ENCODE measurements at regions not wholly inside any gene's neighbourhood (a gene's known extent, or its start where the extent isn't known, plus 50 kb on each side); places are given as distances from the start of the nearest gene placed in this dataset.

DNA sequence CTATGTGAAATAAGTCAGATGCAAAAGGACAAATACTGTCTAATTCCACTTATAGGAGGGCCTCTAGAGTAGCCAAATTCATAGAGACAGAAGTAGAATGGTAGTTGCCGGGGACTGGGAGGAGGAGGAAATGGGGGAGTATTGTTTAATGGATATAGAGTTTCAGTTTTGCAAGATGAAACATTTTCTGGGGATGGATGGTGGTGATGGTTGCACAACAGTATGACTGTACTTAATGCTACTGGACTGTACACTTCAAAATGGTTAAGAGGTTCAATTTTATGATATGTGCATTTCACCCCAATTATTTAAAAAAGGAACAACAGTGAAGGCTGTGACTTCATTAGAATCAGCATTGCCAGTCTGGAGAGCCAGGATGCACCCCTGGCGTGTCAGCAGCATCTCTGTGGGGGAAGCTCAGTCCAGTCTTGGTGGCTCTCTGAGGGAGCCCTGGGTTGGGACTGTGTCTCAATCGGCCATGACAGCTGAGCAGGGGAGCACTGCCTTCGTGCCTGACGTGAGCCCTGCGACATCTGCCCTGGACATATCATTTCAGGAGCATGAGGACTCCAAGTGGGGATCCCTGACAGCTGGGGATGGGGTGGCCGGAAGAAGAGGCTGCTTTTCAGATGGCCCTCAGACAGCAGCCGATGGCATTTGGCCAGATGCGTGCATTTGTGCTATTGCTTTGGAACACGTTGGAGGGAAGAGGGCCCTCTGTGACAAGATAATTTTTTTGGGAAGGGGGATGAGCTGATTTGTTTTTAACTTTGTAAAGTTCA lies 130.8 kb upstream of the STC2 start (continued):
- TF ChIP-seq, protein P1, sequence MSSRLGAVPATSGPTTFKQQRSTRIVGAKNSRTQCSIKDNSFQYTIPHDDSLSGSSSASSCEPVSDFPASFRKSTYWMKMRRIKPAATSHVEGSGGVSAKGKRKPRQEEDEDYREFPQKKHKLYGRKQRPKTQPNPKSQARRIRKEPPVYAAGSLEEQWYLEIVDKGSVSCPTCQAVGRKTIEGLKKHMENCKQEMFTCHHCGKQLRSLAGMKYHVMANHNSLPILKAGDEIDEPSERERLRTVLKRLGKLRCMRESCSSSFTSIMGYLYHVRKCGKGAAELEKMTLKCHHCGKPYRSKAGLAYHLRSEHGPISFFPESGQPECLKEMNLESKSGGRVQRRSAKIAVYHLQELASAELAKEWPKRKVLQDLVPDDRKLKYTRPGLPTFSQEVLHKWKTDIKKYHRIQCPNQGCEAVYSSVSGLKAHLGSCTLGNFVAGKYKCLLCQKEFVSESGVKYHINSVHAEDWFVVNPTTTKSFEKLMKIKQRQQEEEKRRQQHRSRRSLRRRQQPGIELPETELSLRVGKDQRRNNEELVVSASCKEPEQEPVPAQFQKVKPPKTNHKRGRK (CRISPR knock-in tag; IDR thresholded peaks at IDR 0.05; ENCODE audit: borderline replicate concordance) = no peak
- TF ChIP-seq GABPB1 (CRISPR knock-in tag; IDR thresholded peaks at IDR 0.05) (no peak), ELF4 (CRISPR knock-in tag; IDR thresholded peaks at IDR 0.05; ENCODE audit: low read depth) (no peak), FOXJ3 (CRISPR knock-in tag; IDR thresholded peaks at IDR 0.05; ENCODE audit: borderline replicate concordance) (no peak)

DNA sequence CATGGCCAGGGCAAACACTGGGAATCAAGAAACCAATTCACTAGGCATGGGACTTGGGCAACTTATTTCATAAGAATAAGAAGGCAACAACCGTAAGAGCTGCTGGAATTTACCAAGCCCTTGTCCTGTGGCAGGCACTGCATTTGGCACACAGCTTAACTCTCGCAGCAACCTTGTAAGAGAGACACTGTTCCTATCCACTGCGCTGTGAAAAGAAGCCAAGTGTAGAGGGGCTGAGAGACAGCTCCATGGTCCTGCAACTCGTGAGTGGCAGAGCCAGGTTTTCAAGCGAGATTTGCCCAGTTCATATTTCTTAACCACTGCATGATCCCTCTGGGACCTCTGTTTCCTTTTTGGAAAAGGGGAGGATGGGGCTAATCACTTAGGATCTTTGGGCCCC lies 129.3 kb upstream of the STC2 start:
- Mint-ChIP-seq H3K36me3 (no peaks in the 10 kb centered on the region), H3K4me3 (no peak overlapping the region), H3K27me3 (ENCODE audit: low read depth) (peaks cover 12% of the 10 kb centered on the region), H3K4me1 (peaks cover 3% of the 10 kb centered on the region; the same call in 1 of the 2 replicates), H3K9me3 (no peaks in the 10 kb centered on the region), H3K27ac (no peak overlapping the region)
- ChIA-PET POLR2A (no interaction called here), CTCF (no interaction called here)
- ATAC-seq = no peak
- TF ChIP-seq TEAD1 (CRISPR knock-in tag; IDR thresholded peaks at IDR 0.05) (no peak), TEAD4 (CRISPR knock-in tag; IDR thresholded peaks at IDR 0.05) (no peak)
- TF ChIP-seq, protein P2, sequence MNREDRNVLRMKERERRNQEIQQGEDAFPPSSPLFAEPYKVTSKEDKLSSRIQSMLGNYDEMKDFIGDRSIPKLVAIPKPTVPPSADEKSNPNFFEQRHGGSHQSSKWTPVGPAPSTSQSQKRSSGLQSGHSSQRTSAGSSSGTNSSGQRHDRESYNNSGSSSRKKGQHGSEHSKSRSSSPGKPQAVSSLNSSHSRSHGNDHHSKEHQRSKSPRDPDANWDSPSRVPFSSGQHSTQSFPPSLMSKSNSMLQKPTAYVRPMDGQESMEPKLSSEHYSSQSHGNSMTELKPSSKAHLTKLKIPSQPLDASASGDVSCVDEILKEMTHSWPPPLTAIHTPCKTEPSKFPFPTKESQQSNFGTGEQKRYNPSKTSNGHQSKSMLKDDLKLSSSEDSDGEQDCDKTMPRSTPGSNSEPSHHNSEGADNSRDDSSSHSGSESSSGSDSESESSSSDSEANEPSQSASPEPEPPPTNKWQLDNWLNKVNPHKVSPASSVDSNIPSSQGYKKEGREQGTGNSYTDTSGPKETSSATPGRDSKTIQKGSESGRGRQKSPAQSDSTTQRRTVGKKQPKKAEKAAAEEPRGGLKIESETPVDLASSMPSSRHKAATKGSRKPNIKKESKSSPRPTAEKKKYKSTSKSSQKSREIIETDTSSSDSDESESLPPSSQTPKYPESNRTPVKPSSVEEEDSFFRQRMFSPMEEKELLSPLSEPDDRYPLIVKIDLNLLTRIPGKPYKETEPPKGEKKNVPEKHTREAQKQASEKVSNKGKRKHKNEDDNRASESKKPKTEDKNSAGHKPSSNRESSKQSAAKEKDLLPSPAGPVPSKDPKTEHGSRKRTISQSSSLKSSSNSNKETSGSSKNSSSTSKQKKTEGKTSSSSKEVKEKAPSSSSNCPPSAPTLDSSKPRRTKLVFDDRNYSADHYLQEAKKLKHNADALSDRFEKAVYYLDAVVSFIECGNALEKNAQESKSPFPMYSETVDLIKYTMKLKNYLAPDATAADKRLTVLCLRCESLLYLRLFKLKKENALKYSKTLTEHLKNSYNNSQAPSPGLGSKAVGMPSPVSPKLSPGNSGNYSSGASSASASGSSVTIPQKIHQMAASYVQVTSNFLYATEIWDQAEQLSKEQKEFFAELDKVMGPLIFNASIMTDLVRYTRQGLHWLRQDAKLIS (CRISPR knock-in tag; IDR thresholded peaks at IDR 0.05; ENCODE audit: borderline replicate concordance) = no peak
- no peak for DNase-seq (ENCODE audit: low spot score)

DNA sequence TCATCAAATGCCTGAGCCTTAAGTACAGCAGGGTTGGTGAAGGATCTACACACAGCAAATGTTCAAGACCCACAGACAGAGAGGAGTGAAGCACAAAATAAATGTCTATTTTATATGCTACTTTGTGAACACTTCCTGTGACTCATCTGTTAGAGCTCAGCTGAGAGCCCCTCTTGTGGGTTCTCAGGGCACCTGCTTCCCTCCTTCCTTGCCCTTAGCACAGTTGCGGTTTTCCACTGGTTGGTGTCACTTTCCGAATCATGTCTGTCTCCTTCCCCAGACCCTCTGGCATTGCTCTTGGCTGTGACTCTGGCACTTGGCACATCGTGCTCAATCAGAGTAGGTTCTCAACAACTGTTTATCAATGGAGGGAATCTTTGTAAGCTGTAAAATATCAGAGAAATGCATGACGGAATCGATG lies 128.5 kb upstream of the STC2 start:
- TF ChIP-seq ZNF263 (CRISPR knock-in tag; IDR thresholded peaks at IDR 0.05; ENCODE audit: low read depth) = no peak
- TF ChIP-seq ZBTB21 (CRISPR knock-in tag; IDR thresholded peaks at IDR 0.05; ENCODE audit: borderline replicate concordance) = no peak
- TF ChIP-seq, protein P3, sequence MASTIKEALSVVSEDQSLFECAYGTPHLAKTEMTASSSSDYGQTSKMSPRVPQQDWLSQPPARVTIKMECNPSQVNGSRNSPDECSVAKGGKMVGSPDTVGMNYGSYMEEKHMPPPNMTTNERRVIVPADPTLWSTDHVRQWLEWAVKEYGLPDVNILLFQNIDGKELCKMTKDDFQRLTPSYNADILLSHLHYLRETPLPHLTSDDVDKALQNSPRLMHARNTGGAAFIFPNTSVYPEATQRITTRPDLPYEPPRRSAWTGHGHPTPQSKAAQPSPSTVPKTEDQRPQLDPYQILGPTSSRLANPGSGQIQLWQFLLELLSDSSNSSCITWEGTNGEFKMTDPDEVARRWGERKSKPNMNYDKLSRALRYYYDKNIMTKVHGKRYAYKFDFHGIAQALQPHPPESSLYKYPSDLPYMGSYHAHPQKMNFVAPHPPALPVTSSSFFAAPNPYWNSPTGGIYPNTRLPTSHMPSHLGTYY (CRISPR knock-in tag; IDR thresholded peaks at IDR 0.05) = no peak
- TF ChIP-seq ZNF138 (CRISPR knock-in tag; conservative IDR thresholded peaks at IDR 0.05) = no peak
- TF ChIP-seq NR1H2 (CRISPR knock-in tag; IDR thresholded peaks at IDR 0.05) = no peak
- TF ChIP-seq ATF1 (CRISPR knock-in tag; IDR thresholded peaks at IDR 0.05) = no peak
- TF ChIP-seq MYBL2 (CRISPR knock-in tag; IDR thresholded peaks at IDR 0.05) = no peak
- TF ChIP-seq, protein P4, sequence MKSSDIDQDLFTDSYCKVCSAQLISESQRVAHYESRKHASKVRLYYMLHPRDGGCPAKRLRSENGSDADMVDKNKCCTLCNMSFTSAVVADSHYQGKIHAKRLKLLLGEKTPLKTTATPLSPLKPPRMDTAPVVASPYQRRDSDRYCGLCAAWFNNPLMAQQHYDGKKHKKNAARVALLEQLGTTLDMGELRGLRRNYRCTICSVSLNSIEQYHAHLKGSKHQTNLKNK (CRISPR knock-in tag; IDR thresholded peaks at IDR 0.05) = no peak
- TF ChIP-seq, protein P5, sequence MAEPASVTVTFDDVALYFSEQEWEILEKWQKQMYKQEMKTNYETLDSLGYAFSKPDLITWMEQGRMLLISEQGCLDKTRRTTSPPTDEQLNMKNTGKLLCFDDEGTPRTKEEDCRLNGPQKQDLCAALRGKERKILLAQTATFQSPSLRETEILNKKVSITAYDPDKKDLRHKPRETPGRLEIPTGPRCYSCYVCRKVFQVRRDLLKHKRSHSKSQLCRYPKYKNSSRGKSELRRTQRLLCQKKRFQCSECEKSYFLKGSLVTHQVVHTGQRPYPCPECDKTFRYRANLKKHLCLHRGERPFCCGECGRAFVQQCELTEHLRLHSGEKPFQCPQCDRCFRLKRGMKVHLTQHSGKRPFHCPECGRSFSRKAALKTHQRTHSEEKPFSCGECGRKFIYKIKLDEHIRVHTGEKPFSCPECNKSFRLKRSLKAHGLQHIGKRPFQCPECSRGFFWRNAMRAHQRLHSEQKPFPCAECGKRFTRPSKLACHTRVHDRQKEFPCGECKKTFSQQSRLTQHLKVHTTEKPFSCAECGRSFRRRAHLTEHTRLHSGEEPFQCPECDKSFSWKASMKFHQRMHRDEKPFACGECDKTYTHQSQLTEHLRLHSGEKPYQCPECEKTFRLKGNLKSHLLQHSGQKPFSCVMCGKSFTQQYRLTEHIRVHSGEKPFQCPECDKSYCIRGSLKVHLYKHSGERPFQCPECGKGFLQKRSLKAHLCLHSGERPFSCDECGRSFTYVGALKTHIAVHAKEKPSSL (CRISPR knock-in tag; conservative IDR thresholded peaks at IDR 0.05) = no peak
- no peak for TF ChIP-seq ZNF121 (CRISPR knock-in tag; IDR thresholded peaks at IDR 0.05)
- TF ChIP-seq, protein P6, sequence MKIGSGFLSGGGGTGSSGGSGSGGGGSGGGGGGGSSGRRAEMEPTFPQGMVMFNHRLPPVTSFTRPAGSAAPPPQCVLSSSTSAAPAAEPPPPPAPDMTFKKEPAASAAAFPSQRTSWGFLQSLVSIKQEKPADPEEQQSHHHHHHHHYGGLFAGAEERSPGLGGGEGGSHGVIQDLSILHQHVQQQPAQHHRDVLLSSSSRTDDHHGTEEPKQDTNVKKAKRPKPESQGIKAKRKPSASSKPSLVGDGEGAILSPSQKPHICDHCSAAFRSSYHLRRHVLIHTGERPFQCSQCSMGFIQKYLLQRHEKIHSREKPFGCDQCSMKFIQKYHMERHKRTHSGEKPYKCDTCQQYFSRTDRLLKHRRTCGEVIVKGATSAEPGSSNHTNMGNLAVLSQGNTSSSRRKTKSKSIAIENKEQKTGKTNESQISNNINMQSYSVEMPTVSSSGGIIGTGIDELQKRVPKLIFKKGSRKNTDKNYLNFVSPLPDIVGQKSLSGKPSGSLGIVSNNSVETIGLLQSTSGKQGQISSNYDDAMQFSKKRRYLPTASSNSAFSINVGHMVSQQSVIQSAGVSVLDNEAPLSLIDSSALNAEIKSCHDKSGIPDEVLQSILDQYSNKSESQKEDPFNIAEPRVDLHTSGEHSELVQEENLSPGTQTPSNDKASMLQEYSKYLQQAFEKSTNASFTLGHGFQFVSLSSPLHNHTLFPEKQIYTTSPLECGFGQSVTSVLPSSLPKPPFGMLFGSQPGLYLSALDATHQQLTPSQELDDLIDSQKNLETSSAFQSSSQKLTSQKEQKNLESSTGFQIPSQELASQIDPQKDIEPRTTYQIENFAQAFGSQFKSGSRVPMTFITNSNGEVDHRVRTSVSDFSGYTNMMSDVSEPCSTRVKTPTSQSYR (CRISPR knock-in tag; IDR thresholded peaks at IDR 0.05) = no peak
- no peak for TF ChIP-seq SOX15 (CRISPR knock-in tag; IDR thresholded peaks at IDR 0.05)
- TF ChIP-seq, protein P7, sequence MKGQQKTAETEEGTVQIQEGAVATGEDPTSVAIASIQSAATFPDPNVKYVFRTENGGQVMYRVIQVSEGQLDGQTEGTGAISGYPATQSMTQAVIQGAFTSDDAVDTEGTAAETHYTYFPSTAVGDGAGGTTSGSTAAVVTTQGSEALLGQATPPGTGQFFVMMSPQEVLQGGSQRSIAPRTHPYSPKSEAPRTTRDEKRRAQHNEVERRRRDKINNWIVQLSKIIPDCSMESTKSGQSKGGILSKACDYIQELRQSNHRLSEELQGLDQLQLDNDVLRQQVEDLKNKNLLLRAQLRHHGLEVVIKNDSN (CRISPR knock-in tag; IDR thresholded peaks at IDR 0.05) = no peak
- Mint-ChIP-seq H3K36me3 (no peaks in the 10 kb centered on the region), H3K4me1 (peaks cover 3% of the 10 kb centered on the region; the same call in 1 of the 2 replicates), H3K9me3 (no peaks in the 10 kb centered on the region), H3K27me3 (ENCODE audit: low read depth) (peaks cover 12% of the 10 kb centered on the region), H3K27ac (no peak overlapping the region), H3K4me3 (no peak overlapping the region)
- no peak for ATAC-seq
- DNase-seq (ENCODE audit: low spot score) = no peak
- CTCF ChIA-PET = no interaction called here
- POLR2A ChIA-PET = no interaction called here

Data from WTC11 (cell line).